CD14-positive monocyte (primary cell): ENCODE measurements at regions not wholly inside any gene's neighbourhood (a gene's known extent, or its start where the extent isn't known, plus 50 kb on each side); places are given as distances from the start of the nearest gene placed in this dataset.
"Not testable (repeated sequence)": the region's sequence is repeated elsewhere in the genome, so short reads cannot be mapped to it uniquely, and the experiment has no call there.

Source experiments
- DNase-seq, 3 donors: peaks; one replicate each; pipeline ENCODE4 v3.0.0-alpha.2; 2011 to 2022
- H2AFZ ChIP-seq: 2 replicates; pipeline ENCODE4 v1.6.0; 2012; ENCODE audit warnings: mild to moderate bottlenecking, low read depth, low read length, inconsistent platforms; ENCODE audit not compliant: insufficient read depth, poor library complexity, severe bottlenecking
- H3K27ac ChIP-seq, 2 donors: 1 replicate in 1 of 2; 2 replicates in 1 of 2; pipeline ENCODE4 v1.5.1; 2012 to 2013; ENCODE audit warnings: low read length in 2 of 2, control low read depth in 1 of 2, inconsistent platforms in 1 of 2, low read depth in 1 of 2, mild to moderate bottlenecking in 1 of 2
- H3K27me3 ChIP-seq, 2 donors: one replicate each; pipeline versions ENCODE4 v1.6.0 to v1.6.1; 2011 to 2013; ENCODE audit warnings: low read length in 2 of 2; ENCODE audit not compliant: control insufficient read depth in 2 of 2, insufficient read depth in 2 of 2
- H3K36me3 ChIP-seq, 2 donors: replicated peaks in 1 of 2; 1 replicate in 1 of 2; 2 replicates in 1 of 2; pipeline versions ENCODE4 v1.5.1 to v1.6.1; 2012 to 2013; ENCODE audit warnings: low read length in 2 of 2, control low read depth in 1 of 2, inconsistent platforms in 1 of 2, mild to moderate bottlenecking in 1 of 2; ENCODE audit not compliant: insufficient read depth in 2 of 2, control insufficient read depth in 1 of 2
- H3K4me1 ChIP-seq, 2 donors: 1 replicate in 1 of 2; 2 replicates in 1 of 2; pipeline versions ENCODE4 v1.5.1 to v1.6.1; 2012 to 2013; ENCODE audit warnings: low read length in 2 of 2, control low read depth in 1 of 2, inconsistent platforms in 1 of 2, mild to moderate bottlenecking in 1 of 2, moderate library complexity in 1 of 2; ENCODE audit not compliant: insufficient read depth in 2 of 2, control insufficient read depth in 1 of 2
- H3K4me2 ChIP-seq: replicated peaks from 2 replicates; pipeline ENCODE3; 2012; ENCODE audit warnings: low read length, moderate library complexity, mild to moderate bottlenecking; ENCODE audit not compliant: poor library complexity, severe bottlenecking; ENCODE audit errors: extremely low read depth
- H3K4me3 ChIP-seq, 3 experiments: fragments of 200-600 bp in 1 of 3; sonication (generic) in 1 of 3; replicated peaks in 1 of 3; 1 replicate in 2 of 3; 2 replicates in 1 of 3; pipeline ENCODE4 v1.5.1; 2011 to 2013; ENCODE audit warnings: low read length in 3 of 3, mild to moderate bottlenecking in 3 of 3, control low read depth in 2 of 3, low read depth in 2 of 3, inconsistent platforms in 1 of 3, moderate library complexity in 1 of 3
- H3K79me2 ChIP-seq: 2 replicates; pipeline ENCODE4 v1.6.0; 2012; ENCODE audit warnings: mild to moderate bottlenecking, control low read depth, inconsistent platforms, low read length, moderate library complexity; ENCODE audit not compliant: insufficient read depth
- H3K9ac ChIP-seq: 2 replicates; pipeline ENCODE4 v1.6.0; 2017; ENCODE audit warnings: low read length, mild to moderate bottlenecking; ENCODE audit not compliant: insufficient read depth, poor library complexity, severe bottlenecking
- H3K9me3 ChIP-seq, 2 donors: replicated peaks in 1 of 2; 1 replicate in 1 of 2; 2 replicates in 1 of 2; pipeline versions ENCODE4 v1.5.1 to v1.6.1; 2012 to 2013; ENCODE audit warnings: low read length in 2 of 2, control low read depth in 1 of 2; ENCODE audit not compliant: control insufficient read depth in 1 of 2, insufficient read depth in 1 of 2
- H4K20me1 ChIP-seq: 2 replicates; pipeline ENCODE4 v1.6.0; 2012; ENCODE audit warnings: mild to moderate bottlenecking, low read length, control low read depth, moderate library complexity; ENCODE audit not compliant: insufficient read depth
- H3K27ac Mint-ChIP-seq, 7 donors: one replicate each; pipeline ENCODE4 v1.8.0; 2020; ENCODE audit warnings: mild to moderate bottlenecking in 7 of 7, mixed read lengths in 7 of 7, moderate library complexity in 6 of 7, inconsistent platforms in 2 of 7
- H3K27me3 Mint-ChIP-seq, 3 donors: one replicate each; pipeline ENCODE4 v1.8.0; 2021 to 2022; ENCODE audit warnings: low read depth in 3 of 3, mild to moderate bottlenecking in 3 of 3, mixed read lengths in 3 of 3, moderate library complexity in 3 of 3, inconsistent platforms in 1 of 3
- H3K36me3 Mint-ChIP-seq, 2 donors: one replicate each; pipeline ENCODE4 v1.8.0; 2020; ENCODE audit warnings: mixed read lengths in 2 of 2, inconsistent platforms in 1 of 2, mild to moderate bottlenecking in 1 of 2
- H3K4me1 Mint-ChIP-seq: one replicate; pipeline ENCODE4 v1.8.0; 2020; ENCODE audit warnings: mild to moderate bottlenecking, mixed read lengths
- H3K4me3 Mint-ChIP-seq, 2 donors: one replicate each; pipeline ENCODE4 v1.8.0; 2020; ENCODE audit warnings: mild to moderate bottlenecking in 2 of 2, mixed read lengths in 2 of 2, moderate library complexity in 1 of 2
- H3K9me3 Mint-ChIP-seq, 7 donors: one replicate each; pipeline ENCODE4 v1.8.0; 2020 to 2022; ENCODE audit warnings: mixed read lengths in 7 of 7, mild to moderate bottlenecking in 6 of 7, moderate library complexity in 6 of 7, inconsistent platforms in 2 of 7
- WGBS: methylation state at CpG from one replicate; pipeline ENCODE4 v1.1.5; 2013; ENCODE audit warnings: missing lambda C conversion rate; ENCODE audit not compliant: insufficient coverage; 5-methylcytosine and 5-hydroxymethylcytosine counted together
- intact Hi-C, 2 donors: fragments of 100-400 bp; cut with micrococcal nuclease; formaldehyde crosslinking; loops; one replicate each; pipeline versions ENCODE4 v1.15.0 to v1.15.1; 2023
- TF ChIP-seq, protein P1 (sequence below): fragments of 200-600 bp; IDR thresholded peaks from one replicate; pipeline ENCODE4 v1.8.0; 2022; ENCODE audit warnings: antibody characterized with exemption, mild to moderate bottlenecking

DNA sequence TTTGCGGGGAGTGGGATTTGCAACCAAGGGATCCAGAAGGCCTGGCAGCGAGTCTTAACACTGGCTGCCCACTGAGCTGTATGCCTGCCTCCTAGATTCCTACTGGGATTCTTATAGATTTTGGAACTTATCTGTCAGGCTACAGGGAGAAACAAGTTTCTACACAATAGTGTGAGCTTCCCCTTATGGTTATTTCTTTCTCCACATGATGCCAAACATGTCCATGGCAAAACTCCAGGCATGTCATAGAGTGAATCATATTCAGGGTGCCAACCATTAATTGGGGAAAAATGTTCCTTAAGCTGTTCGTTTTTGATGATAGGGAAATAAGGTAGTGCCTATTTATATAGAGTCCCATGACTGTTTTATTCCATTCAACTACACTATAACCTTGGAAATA is 1185.2 kb upstream of the CELF4 start:
- 100% methylated on average over 1 of the region's 3 CpGs for WGBS
- DNase-seq = no peak
- peaks cover 2% of the 10 kb centered on the region for H3K4me1 Mint-ChIP-seq
- Histone ChIP-seq H3K79me2 (no peaks in the 10 kb centered on the region), H3K4me3 (no peak overlapping the region), H3K4me2 (no peak overlapping the region), H2AFZ (no peak overlapping the region), H3K4me1 (no peaks in the 10 kb centered on the region), H3K9ac (no peak overlapping the region), H3K36me3 (no peaks in the 10 kb centered on the region), H4K20me1 (no peaks in the 10 kb centered on the region), H3K27me3 (no peaks in the 10 kb centered on the region), H3K27ac (no peak overlapping the region), H3K9me3 (peaks cover 0 to 7% of the 10 kb centered on the region in 2 donors)
- no peaks in the 10 kb centered on the region for H3K36me3 Mint-ChIP-seq
- H3K27ac Mint-ChIP-seq = no peak overlapping the region
- no peaks in the 10 kb centered on the region for H3K27me3 Mint-ChIP-seq
- peaks cover 0 to 8% (median 7%) of the 10 kb centered on the region in 7 donors for H3K9me3 Mint-ChIP-seq
- intact Hi-C loops = no loop called here
- TF ChIP-seq, protein P1, sequence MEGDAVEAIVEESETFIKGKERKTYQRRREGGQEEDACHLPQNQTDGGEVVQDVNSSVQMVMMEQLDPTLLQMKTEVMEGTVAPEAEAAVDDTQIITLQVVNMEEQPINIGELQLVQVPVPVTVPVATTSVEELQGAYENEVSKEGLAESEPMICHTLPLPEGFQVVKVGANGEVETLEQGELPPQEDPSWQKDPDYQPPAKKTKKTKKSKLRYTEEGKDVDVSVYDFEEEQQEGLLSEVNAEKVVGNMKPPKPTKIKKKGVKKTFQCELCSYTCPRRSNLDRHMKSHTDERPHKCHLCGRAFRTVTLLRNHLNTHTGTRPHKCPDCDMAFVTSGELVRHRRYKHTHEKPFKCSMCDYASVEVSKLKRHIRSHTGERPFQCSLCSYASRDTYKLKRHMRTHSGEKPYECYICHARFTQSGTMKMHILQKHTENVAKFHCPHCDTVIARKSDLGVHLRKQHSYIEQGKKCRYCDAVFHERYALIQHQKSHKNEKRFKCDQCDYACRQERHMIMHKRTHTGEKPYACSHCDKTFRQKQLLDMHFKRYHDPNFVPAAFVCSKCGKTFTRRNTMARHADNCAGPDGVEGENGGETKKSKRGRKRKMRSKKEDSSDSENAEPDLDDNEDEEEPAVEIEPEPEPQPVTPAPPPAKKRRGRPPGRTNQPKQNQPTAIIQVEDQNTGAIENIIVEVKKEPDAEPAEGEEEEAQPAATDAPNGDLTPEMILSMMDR = no peak
- H3K4me3 Mint-ChIP-seq = no peak overlapping the region

DNA sequence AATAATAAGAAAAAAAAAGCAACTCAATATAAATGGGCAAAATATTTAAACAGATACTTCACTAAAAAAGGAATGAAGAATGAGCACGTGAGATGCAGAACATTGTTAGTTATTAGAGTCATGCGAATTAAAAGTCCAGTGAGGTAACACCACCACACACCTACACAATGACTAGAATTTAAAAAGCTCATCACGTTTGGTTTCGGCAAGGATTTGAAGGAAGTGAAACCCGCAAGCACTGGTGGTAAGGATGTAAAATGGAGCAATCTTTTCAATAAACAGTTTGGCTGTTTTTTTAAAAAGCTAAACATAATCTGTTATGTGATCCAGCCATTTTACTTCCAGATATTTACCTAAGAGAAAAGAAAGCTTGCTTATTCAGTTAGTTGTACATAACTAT is 1181.6 kb upstream of the CELF4 start:
- Histone ChIP-seq H3K9me3 (peaks cover 0 to 7% of the 10 kb centered on the region in 2 donors), H3K4me3 (no peak overlapping the region), H4K20me1 (no peaks in the 10 kb centered on the region), H3K79me2 (no peaks in the 10 kb centered on the region), H3K9ac (no peak overlapping the region), H3K4me2 (no peak overlapping the region), H3K36me3 (no peaks in the 10 kb centered on the region), H2AFZ (no peak overlapping the region), H3K4me1 (no peaks in the 10 kb centered on the region), H3K27me3 (no peaks in the 10 kb centered on the region), H3K27ac (no peak overlapping the region)
- H3K4me3 Mint-ChIP-seq = no peak overlapping the region
- H3K27me3 Mint-ChIP-seq = no peaks in the 10 kb centered on the region
- H3K4me1 Mint-ChIP-seq = peaks cover 2% of the 10 kb centered on the region
- intact Hi-C loops = no loop called here
- TF ChIP-seq, protein P1 = no peak
- no CpG with 5 or more reads among the region's 5 CpGs for WGBS
- no peak overlapping the region for H3K27ac Mint-ChIP-seq
- H3K36me3 Mint-ChIP-seq = no peaks in the 10 kb centered on the region
- H3K9me3 Mint-ChIP-seq = peaks cover 0 to 9% (median 4%) of the 10 kb centered on the region in 7 donors
- DNase-seq = no peak

DNA sequence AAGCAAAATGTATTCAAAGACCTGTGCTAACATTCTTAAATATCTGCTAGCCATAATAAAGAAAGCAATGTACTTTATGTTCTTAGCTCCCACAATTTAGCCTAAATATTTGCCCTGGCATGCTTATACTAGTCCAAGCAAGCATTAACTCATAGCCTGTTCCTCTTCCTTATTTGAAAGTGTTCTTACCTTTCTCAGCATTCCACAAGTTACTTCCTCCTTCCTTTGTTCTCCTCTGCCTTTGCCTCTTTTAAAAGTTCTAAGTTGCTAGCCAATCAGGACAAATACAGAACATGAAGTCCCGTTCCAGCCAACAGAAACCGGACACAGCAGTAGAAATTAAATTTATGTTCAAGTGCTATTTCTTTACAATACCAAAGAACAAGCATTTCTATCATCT is 1154.6 kb upstream of the CELF4 start:
- no CpG with 5 or more reads among the region's 2 CpGs for WGBS

More for the DNA sequence above, 1154.6 kb upstream of the CELF4 start:
- H3K36me3 ChIP-seq, H3K4me1 ChIP-seq, H3K36me3 Mint-ChIP-seq, H3K4me3 ChIP-seq, H3K27me3 Mint-ChIP-seq, H3K4me2 ChIP-seq, H4K20me1 ChIP-seq, H2AFZ ChIP-seq, H3K9ac ChIP-seq, H3K79me2 ChIP-seq, H3K4me1 Mint-ChIP-seq, H3K4me3 Mint-ChIP-seq, intact Hi-C loops, H3K27me3 ChIP-seq, H3K27ac Mint-ChIP-seq, H3K27ac ChIP-seq, DNase-seq: not testable (repeated sequence)
- H3K9me3 Mint-ChIP-seq = peaks cover 7 to 20% (median 14%) of the 10 kb centered on the region in 7 donors
- peaks cover 19% of the 10 kb centered on the region in 2 donors for H3K9me3 ChIP-seq
